ENCODE measurements at regions not wholly inside any gene's neighbourhood (a gene's known extent, or its start where the extent isn't known, plus 50 kb on each side); places are given as distances from the start of the nearest gene placed in this dataset.

- TF ChIP-seq CTCF (IDR thresholded peaks at IDR 0.05), result no peak
- no peak for TF ChIP-seq POLR2A (IDR thresholded peaks at IDR 0.05)
These were observed 83.4 kb upstream of the PRL start for GRCh38 chr6:22380236-22380635.
